H1 (cell line): ENCODE measurements at regions not wholly inside any gene's neighbourhood (a gene's known extent, or its start where the extent isn't known, plus 50 kb on each side); places are given as distances from the start of the nearest gene placed in this dataset.

ENCODE experiments used
- CTCF ChIA-PET: fragments of 300-600 bp; sonication (Branson Sonifier 250); formaldehyde crosslinking; loops from one replicate; lab custom pipeline; 2021; ENCODE audit not compliant: partially characterized antibody; lab: Charles Lee
- POLR2A ChIA-PET: fragments of 300-600 bp; sonication (Branson Sonifier 250); formaldehyde crosslinking; loops from one replicate; lab custom pipeline; 2021; ENCODE audit warnings: inconsistent platforms; ENCODE audit not compliant: partially characterized antibody; lab: Charles Lee
- DNase-seq, 2 experiments: peaks; one replicate each; pipeline versions ENCODE4 v3.0.0 to v3.0.0-alpha.2; 2010 to 2022; ENCODE audit warnings: low spot score in 2 of 2, low read depth in 1 of 2, mixed read lengths in 1 of 2
- FAIRE-seq: peaks from 2 replicates; lab custom pipeline; 2011; peaks lifted over from hg19 to GRCh38; lab: Jason Lieb, UNC
- H2AFZ ChIP-seq: 2 replicates; pipeline ENCODE4 v1.8.1; 2012; ENCODE audit warnings: low read length, inconsistent platforms
- H2AK5ac ChIP-seq: 2 replicates; pipeline ENCODE4 v1.6.1; 2013; ENCODE audit warnings: low read depth, low read length
- H2BK120ac ChIP-seq: replicated peaks from 2 replicates; pipeline ENCODE3; 2013; ENCODE audit warnings: low read depth, low read length, inconsistent platforms
- H2BK12ac ChIP-seq: 2 replicates; pipeline ENCODE4 v1.6.1; 2013; ENCODE audit warnings: low read depth, low read length
- H2BK15ac ChIP-seq: 2 replicates; pipeline ENCODE4 v1.6.1; 2013; ENCODE audit warnings: low read length
- H2BK20ac ChIP-seq: 2 replicates; pipeline ENCODE4 v1.6.1; 2013; ENCODE audit warnings: low read length
- H2BK5ac ChIP-seq: 2 replicates; pipeline ENCODE4 v1.6.1; 2013; ENCODE audit warnings: low read depth, low read length
- H3K14ac ChIP-seq: 2 replicates; pipeline ENCODE4 v1.6.1; 2013; ENCODE audit warnings: inconsistent platforms; ENCODE audit not compliant: insufficient read length
- H3K18ac ChIP-seq: 2 replicates; pipeline ENCODE4 v1.6.1; 2013; ENCODE audit warnings: low read length; ENCODE audit errors: extremely low read depth
- H3K23ac ChIP-seq: 2 replicates; pipeline ENCODE4 v1.6.1; 2013; ENCODE audit warnings: inconsistent platforms; ENCODE audit not compliant: insufficient read length
- H3K23me2 ChIP-seq: 2 replicates; pipeline ENCODE4 v1.6.1; 2013; ENCODE audit warnings: low read depth, low read length
- H3K27ac ChIP-seq: 2 replicates; pipeline ENCODE4 v1.6.1; 2011; ENCODE audit warnings: low read depth, low read length, inconsistent platforms
- H3K27me3 ChIP-seq, 4 experiments: replicated peaks in 1 of 4; 1 replicate in 1 of 4; 2 replicates in 3 of 4; pipeline versions ENCODE4 v1.6.1 to v1.8.1; 2011 to 2013; ENCODE audit warnings: low read length in 3 of 4, mild to moderate bottlenecking in 3 of 4, inconsistent platforms in 2 of 4, mixed read lengths in 2 of 4, moderate library complexity in 1 of 4; ENCODE audit not compliant: control insufficient read depth in 3 of 4, insufficient read depth in 3 of 4; ENCODE audit errors: extremely low read depth in 1 of 4
- H3K36me3 ChIP-seq, 4 experiments: 2 replicates each; pipeline versions ENCODE4 v1.6.1 to v1.8.1; 2011 to 2013; ENCODE audit warnings: mild to moderate bottlenecking in 4 of 4, low read length in 3 of 4, moderate library complexity in 2 of 4, control low read depth in 1 of 4, inconsistent platforms in 1 of 4; ENCODE audit not compliant: insufficient read depth in 4 of 4, control insufficient read depth in 2 of 4
- H3K4ac ChIP-seq: replicated peaks from 2 replicates; pipeline ENCODE3; 2013; ENCODE audit warnings: low read length, low read depth, mixed read lengths, inconsistent platforms; ENCODE audit not compliant: insufficient read length
- H3K4me1 ChIP-seq, 4 experiments: replicated peaks in 1 of 4; 1 replicate in 1 of 4; 2 replicates in 3 of 4; pipeline versions ENCODE4 v1.6.1 to v1.8.1; 2011 to 2013; ENCODE audit warnings: low read length in 3 of 4, inconsistent platforms in 2 of 4, mixed read lengths in 1 of 4; ENCODE audit not compliant: insufficient read depth in 4 of 4, control insufficient read depth in 3 of 4
- H3K4me2 ChIP-seq, 2 experiments: 2 replicates each; pipeline versions ENCODE4 v1.6.1 to v1.8.1; 2011 to 2013; ENCODE audit warnings: low read depth in 2 of 2, low read length in 2 of 2, control low read depth in 1 of 2, inconsistent platforms in 1 of 2, mild to moderate bottlenecking in 1 of 2; ENCODE audit not compliant: insufficient read depth in 1 of 2
- H3K4me3 ChIP-seq, 4 experiments: fragments of 200-600, 300-600 bp in 1 of 4; sonication (generic), shearing (Covaris generic), sonication (Bioruptor Twin) in 1 of 4; 2 replicates each; pipeline versions ENCODE4 v1.5.1 to v1.8.1; 2011 to 2016; ENCODE audit warnings: low read length in 4 of 4, low read depth in 3 of 4, control low read depth in 2 of 4, inconsistent platforms in 2 of 4, mild to moderate bottlenecking in 2 of 4, mixed read lengths in 1 of 4, moderate library complexity in 1 of 4; ENCODE audit not compliant: insufficient read depth in 2 of 4; ENCODE audit errors: extremely low read depth in 1 of 4
- H3K56ac ChIP-seq: replicated peaks from 2 replicates; pipeline ENCODE3; 2013; ENCODE audit warnings: low read depth, mild to moderate bottlenecking, mixed read lengths, low read length, inconsistent platforms; ENCODE audit not compliant: insufficient read length
- H3K79me1 ChIP-seq: 2 replicates; pipeline ENCODE4 v1.6.1; 2013; ENCODE audit warnings: low read depth, low read length, control low read depth
- H3K79me2 ChIP-seq, 2 experiments: 2 replicates each; pipeline versions ENCODE4 v1.6.1 to v1.8.1; 2012 to 2013; ENCODE audit warnings: low read length in 2 of 2, mild to moderate bottlenecking in 2 of 2, inconsistent platforms in 1 of 2; ENCODE audit not compliant: insufficient read depth in 2 of 2, control insufficient read depth in 1 of 2
- H3K9ac ChIP-seq, 4 experiments: replicated peaks in 1 of 4; 1 replicate in 1 of 4; 2 replicates in 3 of 4; pipeline versions ENCODE4 v1.6.1 to v1.8.1; 2011 to 2013; ENCODE audit warnings: low read depth in 3 of 4, low read length in 3 of 4, control low read depth in 2 of 4, mild to moderate bottlenecking in 2 of 4, moderate library complexity in 2 of 4, inconsistent platforms in 1 of 4; ENCODE audit errors: extremely low read depth in 1 of 4
- H3K9me3 ChIP-seq, 2 experiments: 2 replicates each; pipeline versions ENCODE4 v1.6.1 to v1.8.1; 2012 to 2013; ENCODE audit warnings: mild to moderate bottlenecking in 2 of 2, moderate library complexity in 2 of 2, control low read depth in 1 of 2, inconsistent platforms in 1 of 2, low read depth in 1 of 2, low read length in 1 of 2, mixed read lengths in 1 of 2; ENCODE audit not compliant: insufficient read depth in 2 of 2
- H4K20me1 ChIP-seq, 2 experiments: replicated peaks in 1 of 2; 2 replicates each; pipeline versions ENCODE3 to v1.8.1; 2011 to 2013; ENCODE audit warnings: inconsistent platforms in 2 of 2, low read length in 2 of 2, mild to moderate bottlenecking in 1 of 2; ENCODE audit not compliant: insufficient read depth in 2 of 2, control insufficient read depth in 1 of 2
- H4K5ac ChIP-seq: 2 replicates; pipeline ENCODE4 v1.6.1; 2013; ENCODE audit warnings: low read length, low read depth, mixed read lengths, inconsistent platforms; ENCODE audit not compliant: insufficient read length
- H4K8ac ChIP-seq: 2 replicates; pipeline ENCODE4 v1.8.0; 2013; ENCODE audit warnings: mild to moderate bottlenecking, moderate library complexity, low read length, inconsistent platforms; ENCODE audit not compliant: insufficient read depth; ENCODE audit errors: extremely low read depth
- H4K91ac ChIP-seq: replicated peaks from 2 replicates; pipeline ENCODE3; 2013; ENCODE audit warnings: low read length, mixed read lengths, inconsistent platforms; ENCODE audit not compliant: insufficient read length
- BRCA1 ChIP-seq: IDR thresholded peaks from 2 replicates; pipeline ENCODE4 v1.6.1; 2012; ENCODE audit warnings: low read depth, low read length, improper control_type of control experiment
- CEBPB ChIP-seq: IDR thresholded peaks from 2 replicates; pipeline ENCODE4 v1.6.1; 2012; ENCODE audit warnings: low read depth, low read length
- CTBP2 ChIP-seq: IDR thresholded peaks from 2 replicates; pipeline ENCODE4 v1.7.0; 2011; ENCODE audit warnings: borderline replicate concordance, mild to moderate bottlenecking, moderate library complexity, mixed read lengths, low read length; ENCODE audit not compliant: insufficient read depth, insufficient read length
- KDM4A ChIP-seq: IDR thresholded peaks from one replicate; pipeline ENCODE4 v1.7.1; 2012; ENCODE audit warnings: low read depth, mild to moderate bottlenecking, moderate library complexity, low read length, inconsistent platforms; ENCODE audit not compliant: severe bottlenecking
- MAFK ChIP-seq: IDR thresholded peaks from 2 replicates; pipeline ENCODE4 v1.6.1; 2012; ENCODE audit warnings: low read depth, mild to moderate bottlenecking, improper control_type of control experiment, low read length
- POLR2A ChIP-seq, 2 experiments: IDR thresholded peaks; 1 replicate in 1 of 2; 2 replicates in 1 of 2; pipeline ENCODE4 v1.6.1; 2011; ENCODE audit warnings: low read depth in 2 of 2, low read length in 2 of 2, mild to moderate bottlenecking in 2 of 2; ENCODE audit errors: control extremely low read depth in 1 of 2
- SAP30 ChIP-seq: fragments of 300-600 bp; sonication (generic); IDR thresholded peaks from 2 replicates; pipeline ENCODE4 v1.7.1; 2012; ENCODE audit warnings: low read length, moderate library complexity, mild to moderate bottlenecking, inconsistent platforms; ENCODE audit not compliant: insufficient read depth, insufficient replicate concordance
- SP4 ChIP-seq: IDR thresholded peaks from 2 replicates; pipeline ENCODE4 v1.6.1; 2012; ENCODE audit warnings: low read length, inconsistent platforms
- SUZ12 ChIP-seq: fragments of 200-600 bp; sonication (generic); IDR thresholded peaks from 2 replicates; pipeline ENCODE4 v1.6.1; 2012; ENCODE audit warnings: mild to moderate bottlenecking, inconsistent platforms, low read length, moderate library complexity, mixed read lengths
- WGBS, 2 experiments: shearing (Covaris generic) in 1 of 2; methylation state at CpG; one replicate each; pipeline versions ENCODE4 v1.1.6 to v1.1.7; 2013 to 2015; ENCODE audit warnings: low lambda C conversion rate in 2 of 2, mixed read lengths in 2 of 2, inconsistent platforms in 1 of 2, low coverage in 1 of 2, missing lambda C conversion rate in 1 of 2; ENCODE audit not compliant: insufficient replicate concordance in 2 of 2, insufficient coverage in 1 of 2, insufficient read length in 1 of 2; ENCODE audit errors: extremely low coverage in 1 of 2, missing lambda C conversion rate in 1 of 2; 5-methylcytosine and 5-hydroxymethylcytosine counted together

DNA sequence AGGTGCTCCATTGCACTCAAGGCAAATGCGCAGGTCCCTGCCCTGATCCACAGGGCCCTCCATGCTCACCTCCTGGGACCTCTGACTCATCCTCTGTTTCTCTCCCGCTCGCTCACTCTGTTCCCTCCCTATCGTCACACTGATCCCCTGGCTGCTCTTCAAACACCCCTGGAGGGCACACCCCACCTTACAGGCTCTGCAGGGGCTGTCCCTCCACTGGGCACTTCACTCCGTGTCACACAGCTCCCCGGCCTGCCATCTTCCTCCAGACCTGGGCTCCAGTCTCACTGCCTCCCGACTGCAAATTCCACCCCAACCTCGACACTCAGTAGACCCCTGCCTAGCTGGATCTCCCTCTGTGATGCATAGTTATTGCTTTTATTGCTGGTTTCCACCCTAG lies 91.5 kb upstream of the PRDM11 start:
- POLR2A ChIA-PET, result interaction anchor here (1.0 to 1.7 kb wide), 2 partner anchors 37 to 117 kb away, joined by 3 read pairs; no protein-coding TSS in a partner anchor
- Histone ChIP-seq H3K4me1 (peaks cover 2 to 12% (median 11%) of the 10 kb centered on the region in 4 experiments; a peak in 6 of 7 replicates), H3K4me2 (no peak overlapping the region; a peak in 1 of 4 replicates), H3K4me3 (no peak overlapping the region), H2BK120ac (peak overlapping the region; percentile 13), H3K14ac (no peak overlapping the region), H3K4ac (no peak overlapping the region), H4K8ac (peak overlapping the region; percentile 47; the same call in 1 of the 2 replicates), H2BK15ac (0 out of 2 replicates have a peak overlapping the region, but pooled peaks have one; percentile 53), H2BK20ac (peak overlapping the region; percentile 88; the same call in 1 of the 2 replicates), H2AFZ (no peak overlapping the region; the same call in 1 of the 2 replicates), H2BK5ac (no peak overlapping the region), H4K20me1 (no peaks in the 10 kb centered on the region), H3K36me3 (no peaks in the 10 kb centered on the region), H3K27ac (no peak overlapping the region), H4K91ac (no peak overlapping the region), H3K18ac (no peak overlapping the region), H3K23ac (no peak overlapping the region), H4K5ac (no peak overlapping the region), H3K56ac (no peak overlapping the region), H3K23me2 (no peaks in the 10 kb centered on the region), H3K79me2 (no peaks in the 10 kb centered on the region), H3K27me3 (no peaks in the 10 kb centered on the region), H3K79me1 (no peaks in the 10 kb centered on the region), H3K9ac (no peak overlapping the region), H2AK5ac (no peak overlapping the region), H2BK12ac (peak overlapping the region; percentile 5; the same call in 1 of the 2 replicates), H3K9me3 (no peaks in the 10 kb centered on the region)
- DNase-seq (no peak), FAIRE-seq (no peak)
- TF ChIP-seq MAFK (no peak), CTBP2 (no peak), BRCA1 (no peak), POLR2A (IDR thresholded peaks at IDR 0.05; ENCODE audit: control extremely low read depth in 1 of 2, low read depth in 2 of 2, low read length in 2 of 2) (no peak), CEBPB (no peak), SP4 (no peak), SAP30 (no peak), SUZ12 (no peak), KDM4A (no peak)
- 88% methylated on average over 8 of the region's 8 CpGs; no CpG with 5 or more reads in 1 of the 2 experiments for WGBS, 2 experiments
- CTCF ChIA-PET, result interaction anchor here (0.6 to 2.1 kb wide), 14 partner anchors 9 to 118 kb away, joined by 3 to 6 read pairs (median 4); no protein-coding TSS in a partner anchor
